ENCODE measurements at regions not wholly inside any gene's neighbourhood (a gene's known extent, or its start where the extent isn't known, plus 50 kb on each side); places are given as distances from the start of the nearest gene placed in this dataset.

GRCh38 chr9:106322706-106323245 is 540.2 kb upstream of the ZNF462 start:
- TF ChIP-seq CTCF (IDR thresholded peaks at IDR 0.05) = no peak
- TF ChIP-seq POLR2AphosphoS5 (IDR thresholded peaks at IDR 0.05) = no peak
- TF ChIP-seq EP300 (IDR thresholded peaks at IDR 0.05) = no peak
- TF ChIP-seq POLR2A (IDR thresholded peaks at IDR 0.05) = no peak
